Pancreas (tissue), 10 donors: ENCODE measurements at regions not wholly inside any gene's neighbourhood (a gene's known extent, or its start where the extent isn't known, plus 50 kb on each side); places are given as distances from the start of the nearest gene placed in this dataset.
A peak's percentile ranks its signal among the peaks of the same experiment; 100 is the strongest.
"Not testable (repeated sequence)": the region's sequence is repeated elsewhere in the genome, so short reads cannot be mapped to it uniquely, and the experiment has no call there.

Experiments used
- ATAC-seq, 4 donors: fragments of 200-7000 bp; cut with Tn5 transposase; one replicate each; pipeline versions ENCODE4 v1.8.0 to v1.9.1; 2020; ENCODE audit warnings: mild to moderate bottlenecking in 4 of 4, moderate library complexity in 4 of 4
- DNase-seq, 6 donors: peaks; one replicate each; pipeline ENCODE4 v3.0.0-alpha.2; 2020
- FAIRE-seq: peaks from 2 replicates; lab custom pipeline; 2012; peaks lifted over from hg19 to GRCh38; lab: Jason Lieb, UNC
- H3K27ac ChIP-seq, 4 donors: fragments of 200-600 bp; sonication (generic); 1 replicate in 3 of 4; 2 replicates in 1 of 4; pipeline versions ENCODE4 v1.5.0 to v1.8.0; 2020
- H3K27me3 ChIP-seq, 4 donors: fragments of 200-600 bp; one replicate each; pipeline ENCODE4 v1.8.0; 2021
- H3K36me3 ChIP-seq, 3 donors: fragments of 200-600 bp; sonication (generic) in 1 of 3; one replicate each; pipeline versions ENCODE4 v1.5.0 to v1.8.0; 2020 to 2021
- H3K4me1 ChIP-seq, 3 donors: fragments of 200-600 bp; one replicate each; pipeline ENCODE4 v1.8.0; 2021
- H3K4me3 ChIP-seq, 4 donors: fragments of 200-600 bp; sonication (generic) in 2 of 4; one replicate each; pipeline versions ENCODE4 v1.5.0 to v1.8.0; 2020 to 2021
- H3K9me3 ChIP-seq, 4 donors: fragments of 200-600 bp; one replicate each; pipeline ENCODE4 v1.8.0; 2021
- CTCF ChIP-seq, 4 donors: fragments of 200-600 bp; sonication (generic) in 3 of 4; IDR thresholded peaks; one replicate each; pipeline versions ENCODE4 v1.5.0 to v1.8.0; 2021; ENCODE audit warnings: antibody characterized with exemption in 4 of 4
- WGBS, 2 donors: extraction: QIAGEN DNeasy Blood & Tissue Kit; methylation state at CpG; one replicate each; pipeline ENCODE4 v1.1.7; 2013; 5-methylcytosine and 5-hydroxymethylcytosine counted together
- intact Hi-C, 3 donors: fragments of 100-400 bp; cut with DNase I; formaldehyde crosslinking; loops; one replicate each; pipeline versions ENCODE4 v1.11.1 to v1.14.2; 2022
- donor health status: healthy with polysubstance abuse.
- donor health status: DM: no; HTN: no; CAD: no; lungs with moderate emphysema.
- donor health status: DM: no; HTN: no; CAD: no.
- donor health status: control.
- donor health status: control.
- donor health status: Bipolar disorder and iron deficiency.
- donor health status: DM: yes; HTN: yes; CAD: no.
- donor health status: DM: no; HTN: no; CAD: no.
- donor health status: DM: no; HTN: no; CAD: no.
- donor health status: DM: yes; HTN: yes; CAD: no.

- DNase-seq, H3K27me3 ChIP-seq, H3K4me3 ChIP-seq, H3K27ac ChIP-seq, H3K36me3 ChIP-seq, ATAC-seq, H3K9me3 ChIP-seq, intact Hi-C loops, H3K4me1 ChIP-seq, FAIRE-seq: not testable (repeated sequence)
- WGBS, 2 donors = 64 to 72% methylated on average over 11 of the region's 11 CpGs
Measured at GRCh38 chr11:100409267-100409666, 277.8 kb upstream of the ARHGAP42 start.

- H3K36me3 ChIP-seq = no peaks in the 10 kb centered on the region
- H3K27me3 ChIP-seq = no peaks in the 10 kb centered on the region
- H3K27ac ChIP-seq = no peak overlapping the region
- no peak for FAIRE-seq
- ATAC-seq = no peak
- no peak for TF ChIP-seq CTCF (IDR thresholded peaks at IDR 0.05)
- DNase-seq = no peak
- no peak overlapping the region for H3K4me3 ChIP-seq
- 52 to 53% methylated on average over 2 of the region's 2 CpGs for WGBS, 2 donors
- H3K9me3 ChIP-seq = no peaks in the 10 kb centered on the region
- H3K4me1 ChIP-seq = no peaks in the 10 kb centered on the region
- intact Hi-C loops = no loop called here
Measured at GRCh38 chr11:100419518-100419917, 267.6 kb upstream of the ARHGAP42 start.

GRCh38 chr11:100434821-100435641 lies 252.1 kb upstream of the ARHGAP42 start:
- 76 to 81% methylated on average over 10 of the region's 10 CpGs for WGBS, 2 donors
- Histone ChIP-seq H3K36me3 (no peaks in the 10 kb centered on the region), H3K27ac (no peak overlapping the region), H3K27me3 (no peaks in the 10 kb centered on the region), H3K4me1 (no peaks in the 10 kb centered on the region), H3K4me3 (no peak overlapping the region), H3K9me3 (no peaks in the 10 kb centered on the region)
- DNase-seq (no peak), FAIRE-seq (no peak), ATAC-seq (no peak)
- TF ChIP-seq CTCF (IDR thresholded peaks at IDR 0.05) = no peak
- intact Hi-C loops = no loop called here

GRCh38 chr11:100438376-100438775 lies 248.7 kb upstream of the ARHGAP42 start:
- WGBS, 2 donors = 28 to 31% methylated on average over 2 of the region's 2 CpGs
- DNase-seq = no peak
- Histone ChIP-seq H3K27me3 (no peaks in the 10 kb centered on the region), H3K4me1 (no peaks in the 10 kb centered on the region), H3K36me3 (no peaks in the 10 kb centered on the region), H3K27ac (peak overlapping the region in 1 of 4 donors; percentile 29), H3K4me3 (no peak overlapping the region), H3K9me3 (no peaks in the 10 kb centered on the region)
- TF ChIP-seq CTCF (IDR thresholded peaks at IDR 0.05) = no peak
- no peak for FAIRE-seq
- peak in 3 of 4 donors; percentile 29 to 71 (median 62) for ATAC-seq
- intact Hi-C loops = no loop called here

GRCh38 chr11:100441086-100441485 lies 246.0 kb upstream of the ARHGAP42 start:
- Histone ChIP-seq H3K36me3 (no peaks in the 10 kb centered on the region), H3K9me3 (no peaks in the 10 kb centered on the region), H3K4me3 (no peak overlapping the region), H3K27me3 (no peaks in the 10 kb centered on the region), H3K4me1 (peaks cover 0 to 9% (median 0%) of the 10 kb centered on the region in 3 donors), H3K27ac (no peak overlapping the region)
- DNase-seq (no peak), ATAC-seq (no peak), FAIRE-seq (no peak)
- TF ChIP-seq CTCF (IDR thresholded peaks at IDR 0.05) = no peak
- whole genome bisulfite sequencing, 2 donors = 63 to 81% methylated on average over 1 of the region's 1 CpG
- intact Hi-C loops = no loop called here
